ENCODE measurements at regions not wholly inside any gene's neighbourhood (a gene's known extent, or its start where the extent isn't known, plus 50 kb on each side); places are given as distances from the start of the nearest gene placed in this dataset.

DNA sequence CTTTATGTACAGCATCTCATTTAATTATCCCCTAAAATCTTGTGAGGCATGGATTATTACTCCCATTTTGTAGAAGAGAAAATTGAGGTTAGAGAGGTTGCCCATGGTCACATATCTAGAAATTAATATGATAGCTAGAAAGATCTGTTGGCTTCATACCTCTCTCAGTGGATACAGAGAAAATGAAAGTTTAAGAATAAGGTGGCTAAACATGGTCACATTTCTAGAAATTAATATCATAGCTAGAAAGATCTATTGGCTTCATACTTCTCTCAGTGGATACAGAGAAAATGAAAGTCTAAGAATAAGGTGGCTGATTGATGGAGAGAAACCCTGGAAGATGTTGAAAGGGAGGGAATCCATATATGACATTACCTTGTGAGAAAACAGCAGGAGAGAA lies 260.7 kb upstream of the MAN1A1 start:
- H3K9me3 ChIP-seq, result no peaks in the 10 kb centered on the region
- DNase-seq (no peak), ATAC-seq (no peak)
- TF ChIP-seq POLR2A (IDR thresholded peaks at IDR 0.05), result no peak
- TF ChIP-seq, protein P1, sequence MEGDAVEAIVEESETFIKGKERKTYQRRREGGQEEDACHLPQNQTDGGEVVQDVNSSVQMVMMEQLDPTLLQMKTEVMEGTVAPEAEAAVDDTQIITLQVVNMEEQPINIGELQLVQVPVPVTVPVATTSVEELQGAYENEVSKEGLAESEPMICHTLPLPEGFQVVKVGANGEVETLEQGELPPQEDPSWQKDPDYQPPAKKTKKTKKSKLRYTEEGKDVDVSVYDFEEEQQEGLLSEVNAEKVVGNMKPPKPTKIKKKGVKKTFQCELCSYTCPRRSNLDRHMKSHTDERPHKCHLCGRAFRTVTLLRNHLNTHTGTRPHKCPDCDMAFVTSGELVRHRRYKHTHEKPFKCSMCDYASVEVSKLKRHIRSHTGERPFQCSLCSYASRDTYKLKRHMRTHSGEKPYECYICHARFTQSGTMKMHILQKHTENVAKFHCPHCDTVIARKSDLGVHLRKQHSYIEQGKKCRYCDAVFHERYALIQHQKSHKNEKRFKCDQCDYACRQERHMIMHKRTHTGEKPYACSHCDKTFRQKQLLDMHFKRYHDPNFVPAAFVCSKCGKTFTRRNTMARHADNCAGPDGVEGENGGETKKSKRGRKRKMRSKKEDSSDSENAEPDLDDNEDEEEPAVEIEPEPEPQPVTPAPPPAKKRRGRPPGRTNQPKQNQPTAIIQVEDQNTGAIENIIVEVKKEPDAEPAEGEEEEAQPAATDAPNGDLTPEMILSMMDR (IDR thresholded peaks at IDR 0.05), result no peak
- H3K27ac ChIP-seq, result no peak overlapping the region
- no peaks in the 10 kb centered on the region for H3K27me3 ChIP-seq
- no peak overlapping the region for H3K4me3 ChIP-seq
- no peaks in the 10 kb centered on the region for H3K4me1 ChIP-seq
- no peaks in the 10 kb centered on the region for H3K36me3 ChIP-seq (replicated peaks in 1 of 2; ENCODE audit: insufficient read depth in 1 of 2, low read depth in 2 of 2)
- intact Hi-C loops (cut with DNase I), result no loop called here

DNA sequence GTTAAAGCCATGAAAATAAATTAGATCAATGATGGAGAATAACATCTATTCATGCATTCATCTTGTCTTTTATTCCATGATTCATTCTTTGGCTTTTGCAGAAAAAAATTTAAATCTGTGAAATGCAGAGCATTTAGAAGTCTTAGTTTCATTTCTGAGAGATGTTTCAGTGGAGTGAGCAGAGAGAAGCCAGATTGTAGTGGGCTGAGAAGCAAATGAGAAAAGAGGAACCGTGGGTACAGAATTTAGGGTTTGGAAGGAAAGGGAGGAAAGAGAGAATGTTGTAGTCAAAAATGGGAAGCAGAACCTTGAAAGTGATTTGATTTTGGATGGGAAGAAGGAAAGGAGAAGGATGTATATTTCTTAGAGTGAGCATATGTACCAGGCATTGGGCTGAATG lies 260.3 kb upstream of the MAN1A1 start:
- Histone ChIP-seq H3K27ac (no peak overlapping the region), H3K36me3 (replicated peaks in 1 of 2; ENCODE audit: insufficient read depth in 1 of 2, low read depth in 2 of 2) (no peaks in the 10 kb centered on the region), H3K4me3 (no peak overlapping the region), H3K9me3 (no peaks in the 10 kb centered on the region), H3K4me1 (no peaks in the 10 kb centered on the region), H3K27me3 (no peaks in the 10 kb centered on the region)
- TF ChIP-seq, protein P1 (IDR thresholded peaks at IDR 0.05), result no peak
- TF ChIP-seq POLR2A (IDR thresholded peaks at IDR 0.05), result no peak
- no peak for DNase-seq
- ATAC-seq, result no peak
- 70 to 78% methylated on average over 1 of the region's 1 CpG for WGBS, 2 donors
- intact Hi-C loops (cut with DNase I), result no loop called here

DNA sequence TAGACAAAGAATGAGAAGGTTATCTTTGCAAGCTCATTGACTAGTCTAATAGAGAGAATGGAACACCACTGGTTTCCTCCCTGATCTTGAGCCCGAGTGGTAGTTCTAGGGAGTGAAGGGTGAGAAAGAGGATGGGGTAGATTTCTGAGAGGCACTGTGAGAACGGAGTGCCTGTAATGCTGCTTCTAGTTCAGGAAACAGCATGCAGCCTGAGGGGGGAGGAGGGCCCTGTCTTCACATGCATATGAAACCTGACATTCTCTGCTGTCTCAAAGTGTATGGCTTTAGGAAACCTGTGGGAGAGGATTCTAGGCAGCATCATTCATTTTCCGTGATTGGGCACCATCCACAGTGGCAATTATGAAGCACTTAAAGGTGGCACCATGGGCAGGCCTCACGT lies 259.4 kb upstream of the MAN1A1 start:
- Histone ChIP-seq H3K4me1 (peaks cover 4% of the 10 kb centered on the region), H3K27ac (no peak overlapping the region), H3K27me3 (no peaks in the 10 kb centered on the region), H3K9me3 (no peaks in the 10 kb centered on the region), H3K4me3 (no peak overlapping the region), H3K36me3 (replicated peaks in 1 of 2; ENCODE audit: insufficient read depth in 1 of 2, low read depth in 2 of 2) (no peaks in the 10 kb centered on the region)
- WGBS, 2 donors, result 90 to 95% methylated on average over 4 of the region's 4 CpGs
- intact Hi-C loops (cut with DNase I), result no loop called here
- DNase-seq, result no peak
- ATAC-seq, result no peak
- TF ChIP-seq, protein P1 (IDR thresholded peaks at IDR 0.05), result no peak
- TF ChIP-seq POLR2A (IDR thresholded peaks at IDR 0.05), result no peak

GRCh38 chr6:119604124-119604523 lies 254.6 kb upstream of the MAN1A1 start:
- H3K9me3 ChIP-seq, result no peaks in the 10 kb centered on the region
- peak overlapping the region in 3 of 4 donors; percentile 9 to 28 (median 13) for H3K27ac ChIP-seq
- WGBS, 2 donors, result 13 to 24% methylated on average over 1 of the region's 1 CpG
- TF ChIP-seq, protein P1 (IDR thresholded peaks at IDR 0.05), result no peak
- TF ChIP-seq POLR2A (IDR thresholded peaks at IDR 0.05), result no peak
- peak; percentile 17 to 42 (median 24) for DNase-seq
- H3K4me3 ChIP-seq, result no peak overlapping the region
- ATAC-seq, result peak; percentile 53
- H3K36me3 ChIP-seq (replicated peaks in 1 of 2; ENCODE audit: insufficient read depth in 1 of 2, low read depth in 2 of 2), result no peaks in the 10 kb centered on the region
- no peaks in the 10 kb centered on the region for H3K27me3 ChIP-seq
- peaks cover 12% of the 10 kb centered on the region for H3K4me1 ChIP-seq
- intact Hi-C loops (cut with DNase I), result no loop called here

GRCh38 chr6:119603501-119603900 lies 253.9 kb upstream of the MAN1A1 start:
- Histone ChIP-seq H3K27ac (peak overlapping the region in 2 of 4 donors; percentile 13 to 28), H3K4me1 (peaks cover 14% of the 10 kb centered on the region), H3K9me3 (no peaks in the 10 kb centered on the region), H3K36me3 (replicated peaks in 1 of 2; ENCODE audit: insufficient read depth in 1 of 2, low read depth in 2 of 2) (no peaks in the 10 kb centered on the region), H3K27me3 (no peaks in the 10 kb centered on the region), H3K4me3 (no peak overlapping the region)
- 87 to 88% methylated on average over 5 of the region's 5 CpGs for WGBS, 2 donors
- intact Hi-C loops (cut with DNase I), result no loop called here
- no peak for DNase-seq
- no peak for ATAC-seq
- no peak for TF ChIP-seq POLR2A (IDR thresholded peaks at IDR 0.05)
- TF ChIP-seq, protein P1 (IDR thresholded peaks at IDR 0.05), result no peak

Data from body of pancreas (tissue), 4 donors.